OCI-LY3 (cell line): ENCODE measurements at regions not wholly inside any gene's neighbourhood (a gene's known extent, or its start where the extent isn't known, plus 50 kb on each side); places are given as distances from the start of the nearest gene placed in this dataset.

Experiments
- H2AFZ ChIP-seq: fragments of 200-600, 300-600 bp; shearing (Covaris generic); 2 replicates; pipeline ENCODE4 v1.6.0; 2014; ENCODE audit warnings: antibody characterized with exemption, low read depth, low read length
- H3K27ac ChIP-seq: fragments of 200-600, 300-600 bp; sonication (generic); 2 replicates; pipeline ENCODE4 v1.5.1; 2014; ENCODE audit warnings: mild to moderate bottlenecking, low read length, moderate library complexity, mixed read lengths
- H3K27me3 ChIP-seq: fragments of 200-600, 300-600 bp; sonication (generic); 2 replicates; pipeline ENCODE4 v1.6.1; 2014; ENCODE audit warnings: low read depth, low read length, mixed read lengths
- H3K36me3 ChIP-seq: fragments of 200-600, 300-600 bp; sonication (generic); replicated peaks from 2 replicates; pipeline ENCODE3; 2014; ENCODE audit warnings: low read depth, low read length, mixed read lengths
- H3K4me1 ChIP-seq: fragments of 300-600, 200-600 bp; sonication (generic); 2 replicates; pipeline ENCODE4 v1.6.1; 2014; ENCODE audit warnings: low read length, mixed read lengths
- H3K4me2 ChIP-seq: fragments of 200-600, 300-600 bp; sonication (generic); 2 replicates; pipeline ENCODE4 v1.6.1; 2014; ENCODE audit warnings: low read length, mixed read lengths
- H3K4me3 ChIP-seq: fragments of 300-600, 200-600 bp; sonication (generic); 2 replicates; pipeline ENCODE4 v1.5.1; 2014; ENCODE audit warnings: antibody characterized with exemption, mild to moderate bottlenecking, low read length, moderate library complexity
- H3K79me2 ChIP-seq: fragments of 300-600, 200-600 bp; shearing (Covaris generic); 2 replicates; pipeline ENCODE4 v1.6.1; 2014; ENCODE audit warnings: mild to moderate bottlenecking, low read length, mixed read lengths
- H3K9ac ChIP-seq: fragments of 300-600, 200-600 bp; shearing (Covaris generic); 2 replicates; pipeline ENCODE4 v1.6.0; 2014; ENCODE audit warnings: mild to moderate bottlenecking, low read length, moderate library complexity
- H3K9me3 ChIP-seq: fragments of 200-600, 300-600 bp; shearing (Covaris generic); 2 replicates; pipeline ENCODE4 v1.6.1; 2014; ENCODE audit warnings: low read length, mixed read lengths; ENCODE audit not compliant: insufficient read depth
- H4K20me1 ChIP-seq: fragments of 200-600, 300-600 bp; sonication (generic); 2 replicates; pipeline ENCODE4 v1.6.1; 2016; ENCODE audit warnings: low read length, mixed read lengths; ENCODE audit not compliant: insufficient read depth
- EZH2phosphoT487 ChIP-seq: fragments of 200-600 bp; shearing (Covaris generic); IDR thresholded peaks from 2 replicates; pipeline ENCODE4 v1.6.1; 2018; ENCODE audit warnings: antibody characterized with exemption, mixed run types, low read depth
- TF ChIP-seq, protein P1 (sequence below): fragments of 200-600, 300-600 bp; sonication (generic); IDR thresholded peaks from 2 replicates; pipeline ENCODE4 v1.5.1; 2014; ENCODE audit warnings: antibody characterized with exemption, low read length, low read depth

DNA sequence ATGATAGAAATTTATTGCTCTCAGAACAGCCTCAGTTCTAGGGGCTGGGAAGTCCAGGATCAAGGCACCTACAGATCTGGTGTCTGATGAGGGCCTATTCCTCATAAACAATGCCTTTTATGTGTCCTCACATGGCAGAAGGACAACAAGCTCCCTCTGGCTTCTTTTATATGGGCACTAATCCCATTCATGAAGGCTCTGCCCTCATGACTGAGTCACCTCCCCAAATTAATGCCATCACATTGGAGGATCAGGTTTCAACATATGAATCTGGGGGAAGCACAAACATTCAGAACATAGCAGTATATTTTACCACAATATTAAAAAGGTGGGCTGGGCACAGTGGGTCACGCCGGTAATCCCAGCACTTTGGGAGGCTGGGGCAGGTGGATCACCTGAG is 58.5 kb upstream of the CCN6 start:
- no peak overlapping the region for H3K9ac ChIP-seq
- H3K27ac ChIP-seq: no peak overlapping the region
- no peak overlapping the region for H3K4me2 ChIP-seq
- H3K4me1 ChIP-seq: no peaks in the 10 kb centered on the region
- H2AFZ ChIP-seq: no peak overlapping the region
- H3K4me3 ChIP-seq: no peak overlapping the region
- H3K27me3 ChIP-seq: peaks cover 37% of the 10 kb centered on the region
- no peaks in the 10 kb centered on the region for H3K9me3 ChIP-seq
- no peaks in the 10 kb centered on the region for H3K36me3 ChIP-seq
- TF ChIP-seq, protein P1, sequence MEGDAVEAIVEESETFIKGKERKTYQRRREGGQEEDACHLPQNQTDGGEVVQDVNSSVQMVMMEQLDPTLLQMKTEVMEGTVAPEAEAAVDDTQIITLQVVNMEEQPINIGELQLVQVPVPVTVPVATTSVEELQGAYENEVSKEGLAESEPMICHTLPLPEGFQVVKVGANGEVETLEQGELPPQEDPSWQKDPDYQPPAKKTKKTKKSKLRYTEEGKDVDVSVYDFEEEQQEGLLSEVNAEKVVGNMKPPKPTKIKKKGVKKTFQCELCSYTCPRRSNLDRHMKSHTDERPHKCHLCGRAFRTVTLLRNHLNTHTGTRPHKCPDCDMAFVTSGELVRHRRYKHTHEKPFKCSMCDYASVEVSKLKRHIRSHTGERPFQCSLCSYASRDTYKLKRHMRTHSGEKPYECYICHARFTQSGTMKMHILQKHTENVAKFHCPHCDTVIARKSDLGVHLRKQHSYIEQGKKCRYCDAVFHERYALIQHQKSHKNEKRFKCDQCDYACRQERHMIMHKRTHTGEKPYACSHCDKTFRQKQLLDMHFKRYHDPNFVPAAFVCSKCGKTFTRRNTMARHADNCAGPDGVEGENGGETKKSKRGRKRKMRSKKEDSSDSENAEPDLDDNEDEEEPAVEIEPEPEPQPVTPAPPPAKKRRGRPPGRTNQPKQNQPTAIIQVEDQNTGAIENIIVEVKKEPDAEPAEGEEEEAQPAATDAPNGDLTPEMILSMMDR: no peak
- TF ChIP-seq EZH2phosphoT487: no peak
- H3K79me2 ChIP-seq: no peaks in the 10 kb centered on the region
- H4K20me1 ChIP-seq: no peaks in the 10 kb centered on the region

DNA sequence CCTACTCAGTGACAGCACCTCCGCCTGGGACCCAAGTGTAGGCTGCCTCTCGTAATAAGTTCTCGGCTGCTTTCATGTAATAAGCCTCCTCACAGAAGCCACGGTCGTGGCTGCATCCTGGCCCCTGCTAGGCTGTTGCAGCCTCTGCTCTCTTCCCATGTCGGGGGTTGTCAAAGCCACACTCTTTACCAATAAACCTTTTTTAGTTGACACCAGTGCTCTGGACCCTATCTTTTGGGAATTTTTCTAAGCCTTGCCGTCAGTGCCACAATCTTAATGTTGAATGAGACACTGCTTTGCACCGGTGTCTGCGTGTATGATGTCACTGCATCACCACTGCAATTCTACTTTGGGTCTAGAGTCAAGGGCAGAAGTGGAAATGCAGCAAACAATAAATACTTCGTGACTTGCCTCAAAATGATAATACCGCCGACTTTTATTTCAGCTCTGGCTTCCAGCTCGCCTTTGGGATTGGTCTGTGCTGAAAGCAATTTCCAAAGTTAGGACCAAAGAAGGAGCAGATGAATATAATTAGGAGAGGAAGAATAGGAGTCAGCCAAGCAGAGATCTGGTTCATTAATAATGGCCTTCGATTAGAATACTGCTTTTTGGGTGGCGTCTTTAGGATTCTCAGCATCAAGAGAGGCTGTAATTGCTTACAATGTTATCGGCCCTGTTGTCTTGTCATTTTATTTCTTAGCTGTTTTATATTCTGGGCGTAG is 57.6 kb upstream of the CCN6 start:
- H3K4me2 ChIP-seq: peak overlapping the region; percentile 48; the same call in 1 of the 2 replicates
- no peak overlapping the region for H3K9ac ChIP-seq
- no peaks in the 10 kb centered on the region for H4K20me1 ChIP-seq
- no peak overlapping the region for H2AFZ ChIP-seq
- no peaks in the 10 kb centered on the region for H3K79me2 ChIP-seq
- H3K4me1 ChIP-seq: no peaks in the 10 kb centered on the region
- peak overlapping the region; percentile 35; the same call in 1 of the 2 replicates for H3K4me3 ChIP-seq
- no peak overlapping the region for H3K27ac ChIP-seq
- H3K9me3 ChIP-seq: no peaks in the 10 kb centered on the region
- H3K36me3 ChIP-seq: no peaks in the 10 kb centered on the region
- TF ChIP-seq, protein P1: no peak
- no peak for TF ChIP-seq EZH2phosphoT487
- peaks cover 41% of the 10 kb centered on the region for H3K27me3 ChIP-seq

DNA sequence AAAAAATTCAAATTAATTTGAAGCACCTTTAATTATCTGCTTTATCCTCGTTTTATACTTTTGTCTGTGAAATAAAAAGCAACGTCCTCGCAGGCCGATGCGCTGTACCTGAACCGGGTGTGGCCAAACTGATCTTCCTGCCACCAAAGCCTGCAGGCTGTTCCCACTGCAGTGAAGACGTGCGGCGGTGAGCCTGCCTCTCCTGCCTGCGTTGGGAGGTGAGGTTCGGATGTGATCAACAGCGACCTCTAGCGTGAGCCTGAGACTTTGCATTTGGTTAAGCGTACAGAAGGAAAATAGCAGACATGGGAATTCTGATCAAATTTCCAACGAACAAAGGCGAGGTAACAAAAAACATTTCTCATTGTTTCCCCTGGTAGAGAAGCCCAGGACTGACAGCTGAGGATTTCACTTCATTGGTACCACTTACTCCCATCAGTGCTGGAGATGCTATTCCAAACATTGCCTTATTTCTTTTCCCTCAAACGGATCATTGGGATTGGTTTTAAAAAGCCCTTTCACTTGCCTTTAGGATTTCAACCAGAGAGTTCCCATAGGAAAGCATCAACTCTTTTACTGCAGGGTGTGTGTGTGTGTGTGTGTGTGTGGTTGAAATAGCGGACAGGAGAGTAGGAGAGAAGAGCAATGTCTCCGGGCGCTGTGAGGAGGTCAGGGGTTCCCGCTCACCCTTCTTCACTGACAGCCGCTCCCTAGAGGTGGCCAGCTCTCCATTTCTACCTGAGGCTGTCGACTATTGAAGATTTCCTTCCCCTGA is 56.6 kb upstream of the CCN6 start:
- Histone ChIP-seq H3K4me3 (peak overlapping the region; percentile 35; the same call in 1 of the 2 replicates), H3K9me3 (no peaks in the 10 kb centered on the region), H3K4me2 (peak overlapping the region; percentile 48), H3K79me2 (no peaks in the 10 kb centered on the region), H3K36me3 (no peaks in the 10 kb centered on the region), H3K27me3 (peaks cover 41% of the 10 kb centered on the region), H3K4me1 (no peaks in the 10 kb centered on the region), H3K27ac (no peak overlapping the region), H3K9ac (no peak overlapping the region), H4K20me1 (no peaks in the 10 kb centered on the region), H2AFZ (no peak overlapping the region)
- TF ChIP-seq, protein P1: peak; percentile 77
- TF ChIP-seq EZH2phosphoT487: no peak

DNA sequence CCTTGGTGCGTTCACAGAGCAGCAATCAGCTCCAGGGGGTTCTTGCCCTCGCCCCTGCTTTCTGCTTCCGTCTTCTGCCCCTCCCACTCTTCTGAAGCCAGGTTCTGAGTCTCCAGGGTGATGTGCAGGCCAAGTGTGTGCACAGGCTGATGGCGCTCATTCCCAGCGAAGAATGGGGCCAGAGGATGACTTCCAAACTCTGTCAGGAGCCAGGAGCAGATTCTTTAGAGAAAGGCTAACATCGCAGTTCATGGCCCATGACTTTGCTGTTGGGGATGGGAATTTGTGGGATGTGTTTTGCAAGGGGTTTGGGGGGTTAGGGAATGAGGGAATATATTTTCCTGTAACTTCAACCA is 56.1 kb upstream of the CCN6 start:
- Histone ChIP-seq H4K20me1 (no peaks in the 10 kb centered on the region), H3K4me1 (no peaks in the 10 kb centered on the region), H3K4me2 (no peak overlapping the region), H3K9ac (no peak overlapping the region), H3K79me2 (no peaks in the 10 kb centered on the region), H3K36me3 (no peaks in the 10 kb centered on the region), H3K9me3 (no peaks in the 10 kb centered on the region), H3K27me3 (peaks cover 36% of the 10 kb centered on the region), H3K27ac (no peak overlapping the region), H2AFZ (no peak overlapping the region), H3K4me3 (no peak overlapping the region)
- TF ChIP-seq, protein P1: no peak
- TF ChIP-seq EZH2phosphoT487: no peak
